Keratinocyte (primary cell): ENCODE measurements at regions not wholly inside any gene's neighbourhood (a gene's known extent, or its start where the extent isn't known, plus 50 kb on each side); places are given as distances from the start of the nearest gene placed in this dataset.

ENCODE experiments used
- DNase-seq: peaks from one replicate; pipeline ENCODE4 v3.0.0-alpha.2; 2011; ENCODE audit warnings: low read depth, missing footprints, low spot score
- FAIRE-seq: peaks from 2 replicates; lab custom pipeline; 2011; peaks lifted over from hg19 to GRCh38; lab: Jason Lieb, UNC
- H2AFZ ChIP-seq: 2 replicates; pipeline ENCODE4 v1.6.0; 2012; ENCODE audit warnings: low read length, control low read depth, inconsistent platforms; ENCODE audit not compliant: control insufficient read depth
- H3K27ac ChIP-seq: 2 replicates; pipeline ENCODE4 v1.5.1; 2011; ENCODE audit warnings: low read length; ENCODE audit not compliant: control insufficient read depth, insufficient read depth
- H3K27me3 ChIP-seq: 3 replicates; pipeline ENCODE4 v1.6.0; 2011; ENCODE audit warnings: low read length; ENCODE audit not compliant: control insufficient read depth, insufficient read depth; ENCODE audit errors: extremely low read depth
- H3K36me3 ChIP-seq, 2 experiments: 2 replicates in 1 of 2; 3 replicates in 1 of 2; pipeline ENCODE4 v1.5.1; 2011; ENCODE audit warnings: low read length in 2 of 2, mild to moderate bottlenecking in 1 of 2; ENCODE audit not compliant: control insufficient read depth in 2 of 2, insufficient read depth in 2 of 2; ENCODE audit errors: extremely low read depth in 1 of 2
- H3K4me1 ChIP-seq: 3 replicates; pipeline ENCODE4 v1.5.1; 2011; ENCODE audit warnings: low read length; ENCODE audit not compliant: control insufficient read depth, insufficient read depth; ENCODE audit errors: extremely low read depth
- H3K4me2 ChIP-seq: 3 replicates; pipeline ENCODE4 v1.6.0; 2011; ENCODE audit warnings: low read depth, low read length; ENCODE audit not compliant: control insufficient read depth, insufficient read depth; ENCODE audit errors: extremely low read depth
- H3K4me3 ChIP-seq, 3 experiments: fragments of 200-600 bp in 1 of 3; sonication (generic) in 1 of 3; 2 replicates in 2 of 3; 3 replicates in 1 of 3; pipeline ENCODE4 v1.5.1; 2011 to 2016; ENCODE audit warnings: low read length in 3 of 3, mild to moderate bottlenecking in 3 of 3, control low read depth in 2 of 3, inconsistent platforms in 1 of 3, low read depth in 1 of 3, mixed read lengths in 1 of 3, mixed run types in 1 of 3, moderate library complexity in 1 of 3; ENCODE audit not compliant: control insufficient read depth in 2 of 3, insufficient read depth in 2 of 3; ENCODE audit errors: extremely low read depth in 1 of 3
- H3K79me2 ChIP-seq: 2 replicates; pipeline ENCODE4 v1.6.0; 2012; ENCODE audit warnings: low read length; ENCODE audit not compliant: control insufficient read depth, insufficient read depth
- H3K9ac ChIP-seq: 3 replicates; pipeline ENCODE4 v1.6.0; 2011; ENCODE audit warnings: low read length; ENCODE audit not compliant: control insufficient read depth, insufficient read depth; ENCODE audit errors: extremely low read depth
- H3K9me1 ChIP-seq: 3 replicates; pipeline ENCODE4 v1.6.0; 2011; ENCODE audit warnings: low read length; ENCODE audit not compliant: control insufficient read depth, insufficient read depth; ENCODE audit errors: extremely low read depth
- H3K9me3 ChIP-seq: 2 replicates; pipeline ENCODE4 v1.5.1; 2012; ENCODE audit warnings: low read depth, low read length; ENCODE audit not compliant: control insufficient read depth
- H4K20me1 ChIP-seq: 3 replicates; pipeline ENCODE4 v1.6.0; 2011; ENCODE audit warnings: low read length; ENCODE audit not compliant: control insufficient read depth, insufficient read depth; ENCODE audit errors: extremely low read depth
- CTCF ChIP-seq, 3 experiments: IDR thresholded peaks in 1 of 3; conservative IDR thresholded peaks in 1 of 3; optimal IDR thresholded peaks in 1 of 3; 2 replicates in 2 of 3; 3 replicates in 1 of 3; pipeline versions ENCODE3 to v1.5.1; 2011; ENCODE audit warnings: low read length in 3 of 3, mild to moderate bottlenecking in 3 of 3, moderate library complexity in 2 of 3, control low read depth in 1 of 3, inconsistent platforms in 1 of 3; ENCODE audit not compliant: insufficient read depth in 2 of 3; ENCODE audit errors: extremely low read depth in 1 of 3
- EZH2 ChIP-seq: IDR thresholded peaks from one replicate; pipeline ENCODE4 v1.6.1; 2012; ENCODE audit warnings: inconsistent platforms, mild to moderate bottlenecking, low read length, moderate library complexity
- dilution Hi-C: fragments of 300-500 bp; cut with MboI; formaldehyde crosslinking; loops from one replicate; pipeline ENCODE4 v1.7.0; 2020; ENCODE audit warnings: low sequenced_read_pairs; ENCODE audit not compliant: extremely low pct_ligation_motif_present

- Histone ChIP-seq H3K4me1 (no peaks in the 10 kb centered on the region), H3K79me2 (no peaks in the 10 kb centered on the region), H3K36me3 (no peaks in the 10 kb centered on the region), H4K20me1 (no peaks in the 10 kb centered on the region), H3K9ac (no peak overlapping the region), H2AFZ (no peak overlapping the region), H3K4me2 (no peak overlapping the region), H3K27me3 (no peaks in the 10 kb centered on the region), H3K9me3 (no peaks in the 10 kb centered on the region), H3K4me3 (no peak overlapping the region), H3K27ac (no peak overlapping the region), H3K9me1 (no peaks in the 10 kb centered on the region)
- DNase-seq = no peak
- no peak for FAIRE-seq
- dilution Hi-C loops = no loop called here
- TF ChIP-seq EZH2 (no peak), CTCF (optimal IDR thresholded peaks at IDR 0.05 in 1 of 3, IDR thresholded peaks at IDR 0.05 in 1 of 3, conservative IDR thresholded peaks at IDR 0.05 in 1 of 3; ENCODE audit: extremely low read depth in 1 of 3, insufficient read depth in 2 of 3, low read length in 3 of 3) (no peak)
Observed at GRCh38 chr13:85412448-85412847, 386.8 kb downstream of the SLITRK6 start.

GRCh38 chr13:85411591-85411990 is 387.6 kb downstream of the SLITRK6 start:
- Histone ChIP-seq H3K36me3 (no peaks in the 10 kb centered on the region), H4K20me1 (no peaks in the 10 kb centered on the region), H3K79me2 (no peaks in the 10 kb centered on the region), H3K4me1 (no peaks in the 10 kb centered on the region), H2AFZ (no peak overlapping the region), H3K9me3 (no peaks in the 10 kb centered on the region), H3K4me2 (no peak overlapping the region), H3K27me3 (no peaks in the 10 kb centered on the region), H3K9me1 (no peaks in the 10 kb centered on the region), H3K27ac (no peak overlapping the region), H3K4me3 (no peak overlapping the region), H3K9ac (no peak overlapping the region)
- DNase-seq (no peak), FAIRE-seq (no peak)
- dilution Hi-C loops = no loop called here
- TF ChIP-seq CTCF (optimal IDR thresholded peaks at IDR 0.05 in 1 of 3, IDR thresholded peaks at IDR 0.05 in 1 of 3, conservative IDR thresholded peaks at IDR 0.05 in 1 of 3; ENCODE audit: extremely low read depth in 1 of 3, insufficient read depth in 2 of 3, low read length in 3 of 3) = no peak
- TF ChIP-seq EZH2 = no peak
